RCC 7860 (cell line): ENCODE measurements at regions not wholly inside any gene's neighbourhood (a gene's known extent, or its start where the extent isn't known, plus 50 kb on each side); places are given as distances from the start of the nearest gene placed in this dataset.
A peak's percentile ranks its signal among the peaks of the same experiment; 100 is the strongest.

Source experiments
- DNase-seq: peaks from one replicate; pipeline ENCODE4 v3.0.0-alpha.2; 2015; ENCODE audit warnings: low spot score
- FAIRE-seq: peaks from 2 replicates; lab custom pipeline; 2012; peaks lifted over from hg19 to GRCh38; lab: Jason Lieb, UNC

GRCh38 chr3:168205451-168205850 is 109.7 kb upstream of the GOLIM4 start:
- no peak for DNase-seq
- no peak for FAIRE-seq

GRCh38 chr3:168197162-168197561 is 101.4 kb upstream of the GOLIM4 start:
- DNase-seq (no peak), FAIRE-seq (no peak)

- DNase-seq, result no peak
- no peak for FAIRE-seq
Measured at GRCh38 chr3:168191856-168192255, 96.1 kb upstream of the GOLIM4 start.

- FAIRE-seq (no peak), DNase-seq (no peak)
Measured at GRCh38 chr3:168187233-168187632, 91.5 kb upstream of the GOLIM4 start.

GRCh38 chr3:168186293-168186983 is 90.7 kb upstream of the GOLIM4 start:
- DNase-seq (no peak), FAIRE-seq (no peak)

GRCh38 chr3:168183774-168184173 is 88.0 kb upstream of the GOLIM4 start:
- DNase-seq (no peak), FAIRE-seq (no peak)

GRCh38 chr3:168168743-168169142 is 73.0 kb upstream of the GOLIM4 start:
- no peak for FAIRE-seq
- no peak for DNase-seq

GRCh38 chr3:168165390-168166269 is 69.9 kb upstream of the GOLIM4 start:
- DNase-seq, result peak; percentile 60
- FAIRE-seq, result peak; percentile 85

GRCh38 chr3:168162172-168162571 is 66.4 kb upstream of the GOLIM4 start:
- no peak for FAIRE-seq
- DNase-seq, result no peak

GRCh38 chr3:168161696-168162095 is 66.0 kb upstream of the GOLIM4 start:
- FAIRE-seq (no peak), DNase-seq (no peak)

GRCh38 chr3:168157903-168158302 is 62.2 kb upstream of the GOLIM4 start:
- no peak for FAIRE-seq
- DNase-seq, result no peak

- FAIRE-seq (no peak), DNase-seq (no peak)
Measured at GRCh38 chr3:168157099-168157700, 61.5 kb upstream of the GOLIM4 start.

- FAIRE-seq (no peak), DNase-seq (no peak)
Measured at GRCh38 chr3:168156479-168156878, 60.8 kb upstream of the GOLIM4 start.

- DNase-seq, result no peak
- no peak for FAIRE-seq
Measured at GRCh38 chr3:168155303-168155702, 59.6 kb upstream of the GOLIM4 start.

- DNase-seq (no peak), FAIRE-seq (no peak)
Measured at GRCh38 chr3:168154089-168154488, 58.4 kb upstream of the GOLIM4 start.

- DNase-seq, result no peak
- no peak for FAIRE-seq
Measured at GRCh38 chr3:168152149-168152548, 56.4 kb upstream of the GOLIM4 start.
